ENCODE measurements at regions not wholly inside any gene's neighbourhood (a gene's known extent, or its start where the extent isn't known, plus 50 kb on each side); places are given as distances from the start of the nearest gene placed in this dataset.

DNA sequence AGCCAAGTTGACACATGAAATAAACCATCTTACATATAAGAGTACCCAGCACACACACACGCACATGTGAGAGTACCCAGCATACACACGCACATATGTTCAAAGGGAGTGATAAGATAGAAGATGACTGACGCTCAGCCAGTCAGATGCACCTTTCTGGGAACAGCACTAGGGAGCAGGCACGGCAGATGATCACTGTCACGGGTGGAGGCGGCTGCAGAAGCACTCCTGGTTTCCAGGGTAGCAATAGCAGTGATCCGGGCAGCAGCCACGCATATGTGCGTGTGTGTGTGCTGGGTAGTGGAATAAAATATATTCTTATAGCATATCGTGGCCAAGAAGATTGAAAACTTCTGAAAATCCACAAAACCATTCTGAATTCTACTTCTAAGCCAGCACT lies 85.8 kb upstream of the NAMPT start:
- TF ChIP-seq, protein P1, sequence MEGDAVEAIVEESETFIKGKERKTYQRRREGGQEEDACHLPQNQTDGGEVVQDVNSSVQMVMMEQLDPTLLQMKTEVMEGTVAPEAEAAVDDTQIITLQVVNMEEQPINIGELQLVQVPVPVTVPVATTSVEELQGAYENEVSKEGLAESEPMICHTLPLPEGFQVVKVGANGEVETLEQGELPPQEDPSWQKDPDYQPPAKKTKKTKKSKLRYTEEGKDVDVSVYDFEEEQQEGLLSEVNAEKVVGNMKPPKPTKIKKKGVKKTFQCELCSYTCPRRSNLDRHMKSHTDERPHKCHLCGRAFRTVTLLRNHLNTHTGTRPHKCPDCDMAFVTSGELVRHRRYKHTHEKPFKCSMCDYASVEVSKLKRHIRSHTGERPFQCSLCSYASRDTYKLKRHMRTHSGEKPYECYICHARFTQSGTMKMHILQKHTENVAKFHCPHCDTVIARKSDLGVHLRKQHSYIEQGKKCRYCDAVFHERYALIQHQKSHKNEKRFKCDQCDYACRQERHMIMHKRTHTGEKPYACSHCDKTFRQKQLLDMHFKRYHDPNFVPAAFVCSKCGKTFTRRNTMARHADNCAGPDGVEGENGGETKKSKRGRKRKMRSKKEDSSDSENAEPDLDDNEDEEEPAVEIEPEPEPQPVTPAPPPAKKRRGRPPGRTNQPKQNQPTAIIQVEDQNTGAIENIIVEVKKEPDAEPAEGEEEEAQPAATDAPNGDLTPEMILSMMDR (IDR thresholded peaks at IDR 0.05): no peak
- TF ChIP-seq POLR2A (IDR thresholded peaks at IDR 0.05): no peak
